ENCODE measurements at regions not wholly inside any gene's neighbourhood (a gene's known extent, or its start where the extent isn't known, plus 50 kb on each side); places are given as distances from the start of the nearest gene placed in this dataset.

- TF ChIP-seq EZH2phosphoT487 (IDR thresholded peaks at IDR 0.05; ENCODE audit: insufficient read depth, low read depth), result no peak
- no peak for TF ChIP-seq EZH2 (IDR thresholded peaks at IDR 0.05; ENCODE audit: insufficient read depth, poor library complexity, severe bottlenecking)
These were observed 421.6 kb upstream of the SLC10A2 start for GRCh38 chr13:103487841-103488240.
